Type B pancreatic cell (in vitro differentiated cells): ENCODE measurements at regions not wholly inside any gene's neighbourhood (a gene's known extent, or its start where the extent isn't known, plus 50 kb on each side); places are given as distances from the start of the nearest gene placed in this dataset.

Source experiments
- DNase-seq: peaks from one replicate; pipeline ENCODE4 v3.0.0; 2021; ENCODE audit warnings: mixed read lengths; ENCODE audit not compliant: unreplicated experiment; ENCODE audit errors: extremely low spot score
- H3K27ac Mint-ChIP-seq: 2 replicates; pipeline ENCODE4 v1.8.0; 2021; ENCODE audit warnings: mild to moderate bottlenecking, mixed read lengths
- H3K27me3 Mint-ChIP-seq: 2 replicates; pipeline ENCODE4 v1.8.0; 2021; ENCODE audit warnings: mixed read lengths
- H3K36me3 Mint-ChIP-seq: 2 replicates; pipeline ENCODE4 v1.8.0; 2021; ENCODE audit warnings: mixed read lengths
- H3K4me1 Mint-ChIP-seq: one replicate; pipeline ENCODE4 v1.8.0; 2021; ENCODE audit warnings: mixed read lengths; ENCODE audit not compliant: unreplicated experiment
- H3K4me3 Mint-ChIP-seq: 2 replicates; pipeline ENCODE4 v1.8.0; 2021; ENCODE audit warnings: mild to moderate bottlenecking, mixed read lengths
- H3K9me3 Mint-ChIP-seq: 2 replicates; pipeline ENCODE4 v1.8.0; 2021; ENCODE audit warnings: mixed read lengths
- TF ChIP-seq, protein P1 (sequence below): fragments of 200-600 bp; sonication (generic); conservative IDR thresholded peaks from 2 replicates; pipeline ENCODE4 v1.5.0; 2021; ENCODE audit warnings: antibody characterized with exemption, mild to moderate bottlenecking

DNA sequence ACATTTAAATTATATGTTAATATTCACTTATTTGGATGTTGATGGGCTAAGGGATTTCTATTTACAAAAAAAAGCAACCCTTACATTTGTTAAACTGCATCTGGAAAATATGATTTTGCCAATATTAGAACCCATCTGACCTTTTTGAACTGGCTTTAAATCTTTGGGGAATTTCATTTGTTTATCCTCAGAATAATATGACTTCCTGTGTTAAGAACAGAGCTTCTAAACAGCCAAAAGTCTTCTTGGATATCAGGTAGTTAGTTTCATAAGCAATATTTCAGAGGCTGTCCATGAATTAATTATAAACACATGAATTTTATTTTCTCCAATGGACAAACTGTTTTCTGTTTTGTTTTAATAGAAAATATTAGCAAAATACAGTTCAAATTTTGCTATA, 301.9 kb upstream of the AGTR1 start:
- H3K36me3 Mint-ChIP-seq, result no peaks in the 10 kb centered on the region
- H3K27ac Mint-ChIP-seq, result no peak overlapping the region
- no peaks in the 10 kb centered on the region for H3K27me3 Mint-ChIP-seq
- TF ChIP-seq, protein P1, sequence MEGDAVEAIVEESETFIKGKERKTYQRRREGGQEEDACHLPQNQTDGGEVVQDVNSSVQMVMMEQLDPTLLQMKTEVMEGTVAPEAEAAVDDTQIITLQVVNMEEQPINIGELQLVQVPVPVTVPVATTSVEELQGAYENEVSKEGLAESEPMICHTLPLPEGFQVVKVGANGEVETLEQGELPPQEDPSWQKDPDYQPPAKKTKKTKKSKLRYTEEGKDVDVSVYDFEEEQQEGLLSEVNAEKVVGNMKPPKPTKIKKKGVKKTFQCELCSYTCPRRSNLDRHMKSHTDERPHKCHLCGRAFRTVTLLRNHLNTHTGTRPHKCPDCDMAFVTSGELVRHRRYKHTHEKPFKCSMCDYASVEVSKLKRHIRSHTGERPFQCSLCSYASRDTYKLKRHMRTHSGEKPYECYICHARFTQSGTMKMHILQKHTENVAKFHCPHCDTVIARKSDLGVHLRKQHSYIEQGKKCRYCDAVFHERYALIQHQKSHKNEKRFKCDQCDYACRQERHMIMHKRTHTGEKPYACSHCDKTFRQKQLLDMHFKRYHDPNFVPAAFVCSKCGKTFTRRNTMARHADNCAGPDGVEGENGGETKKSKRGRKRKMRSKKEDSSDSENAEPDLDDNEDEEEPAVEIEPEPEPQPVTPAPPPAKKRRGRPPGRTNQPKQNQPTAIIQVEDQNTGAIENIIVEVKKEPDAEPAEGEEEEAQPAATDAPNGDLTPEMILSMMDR, result no peak
- H3K4me3 Mint-ChIP-seq, result no peak overlapping the region
- no peaks in the 10 kb centered on the region for H3K4me1 Mint-ChIP-seq
- peaks cover 4% of the 10 kb centered on the region for H3K9me3 Mint-ChIP-seq
- no peak for DNase-seq

DNA sequence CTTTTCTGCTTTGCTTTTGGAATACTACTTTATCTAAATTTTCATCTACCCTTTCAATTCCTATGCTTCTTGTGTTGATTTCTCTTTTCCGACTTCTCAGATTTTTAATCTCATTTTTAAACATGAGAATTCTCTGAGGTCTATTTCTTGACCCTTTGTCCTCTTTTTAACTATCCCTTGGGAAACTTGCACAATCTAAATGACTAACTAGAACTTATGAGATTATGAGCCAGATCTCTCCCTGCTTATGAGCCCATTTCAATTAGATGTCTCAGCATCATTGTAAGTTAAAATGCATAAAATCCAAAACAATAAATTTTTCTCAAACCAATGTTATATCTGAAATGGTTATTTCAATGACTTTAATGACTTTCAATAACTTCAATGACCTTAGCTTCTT, 296.9 kb upstream of the AGTR1 start:
- H3K4me1 Mint-ChIP-seq, result no peaks in the 10 kb centered on the region
- DNase-seq, result no peak
- TF ChIP-seq, protein P1, result no peak
- no peak overlapping the region for H3K4me3 Mint-ChIP-seq
- no peaks in the 10 kb centered on the region for H3K36me3 Mint-ChIP-seq
- no peak overlapping the region for H3K27ac Mint-ChIP-seq
- H3K9me3 Mint-ChIP-seq, result peaks cover 6% of the 10 kb centered on the region
- no peaks in the 10 kb centered on the region for H3K27me3 Mint-ChIP-seq

DNA sequence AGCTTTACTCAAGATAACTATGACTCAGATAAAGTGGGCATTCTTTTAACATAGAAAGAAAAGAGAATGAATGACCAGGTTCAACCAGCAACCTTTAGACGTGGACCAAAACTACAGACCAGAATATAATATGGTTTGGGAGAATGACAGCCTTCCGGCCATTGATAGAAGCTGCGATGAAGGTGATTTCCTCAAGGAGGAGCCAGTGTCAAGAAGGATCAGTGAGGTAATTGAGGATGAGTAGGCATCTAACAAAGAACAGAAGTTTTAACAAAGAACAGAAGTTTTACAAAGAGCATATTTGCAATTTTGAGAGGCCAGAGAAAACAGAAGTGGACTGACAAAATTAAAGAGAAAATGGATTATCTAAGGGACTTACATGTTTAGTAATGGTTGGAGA, 289.0 kb upstream of the AGTR1 start:
- Mint-ChIP-seq H3K36me3 (no peaks in the 10 kb centered on the region), H3K9me3 (peaks cover 4% of the 10 kb centered on the region), H3K4me3 (no peak overlapping the region), H3K4me1 (no peaks in the 10 kb centered on the region), H3K27ac (no peak overlapping the region), H3K27me3 (no peaks in the 10 kb centered on the region)
- TF ChIP-seq, protein P1, result no peak
- no peak for DNase-seq

DNA sequence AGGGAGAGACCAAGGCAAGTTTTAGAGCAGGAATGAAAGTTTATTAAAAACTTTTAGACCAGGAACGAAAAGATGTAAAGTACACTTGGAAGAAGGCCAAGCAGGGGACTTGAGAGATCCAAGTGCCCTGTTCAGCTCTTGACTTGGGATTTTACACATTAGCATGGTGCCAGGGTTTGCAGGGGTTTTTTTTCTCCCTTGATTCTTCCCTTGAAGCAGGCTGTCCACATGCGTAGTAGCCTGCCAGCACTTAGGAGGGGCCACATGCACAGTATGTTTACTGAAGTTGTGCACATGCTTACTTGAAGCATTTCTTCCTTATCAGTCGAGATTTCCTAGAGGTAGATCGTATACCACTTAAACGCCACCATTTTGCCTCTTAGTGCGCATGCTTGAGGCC, 277.5 kb upstream of the AGTR1 start:
- TF ChIP-seq, protein P1, result no peak
- no peak overlapping the region for H3K27ac Mint-ChIP-seq
- H3K27me3 Mint-ChIP-seq, result no peaks in the 10 kb centered on the region

DNA sequence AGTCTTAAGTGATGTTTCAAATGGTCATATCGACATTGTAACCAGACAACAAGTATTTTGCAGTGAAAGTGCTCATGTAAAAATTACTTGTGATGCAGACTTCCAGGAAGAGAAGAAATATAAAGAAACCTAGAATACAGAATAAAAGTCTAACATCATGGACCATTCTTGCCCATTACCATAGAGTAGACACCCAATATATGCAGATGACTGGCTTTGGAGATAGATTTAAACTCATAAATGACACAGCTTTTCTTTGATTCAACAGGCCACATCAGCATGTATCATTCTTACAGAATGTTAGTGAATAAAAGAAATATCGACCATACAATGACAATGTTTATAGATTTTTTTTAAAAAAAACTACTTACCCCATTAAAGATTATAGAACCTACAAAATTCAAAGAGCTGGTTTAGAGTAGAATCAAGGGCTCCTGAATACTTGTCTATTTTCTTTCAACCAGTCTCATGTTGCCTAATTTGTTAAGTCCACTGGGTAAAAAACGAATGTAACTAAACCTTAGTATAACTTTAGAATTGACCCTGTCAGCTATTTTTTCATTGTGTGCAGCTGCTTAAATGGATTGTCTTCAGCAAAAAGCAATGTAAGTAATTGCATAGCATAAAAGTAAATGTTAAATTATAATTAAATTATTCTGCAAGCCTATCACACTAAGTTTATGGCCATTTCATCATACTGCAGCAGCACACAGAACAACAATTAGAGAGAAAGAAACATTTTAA, 268.7 kb upstream of the AGTR1 start:
- Mint-ChIP-seq H3K27me3 (no peaks in the 10 kb centered on the region), H3K4me1 (no peaks in the 10 kb centered on the region), H3K4me3 (no peak overlapping the region), H3K27ac (no peak overlapping the region), H3K36me3 (no peaks in the 10 kb centered on the region), H3K9me3 (no peaks in the 10 kb centered on the region)
- TF ChIP-seq, protein P1, result no peak
- DNase-seq, result no peak

More for the DNA sequence above, 277.5 kb upstream of the AGTR1 start:
- no peaks in the 10 kb centered on the region for H3K4me1 Mint-ChIP-seq
- H3K9me3 Mint-ChIP-seq, result no peaks in the 10 kb centered on the region
- no peak overlapping the region for H3K4me3 Mint-ChIP-seq
- no peaks in the 10 kb centered on the region for H3K36me3 Mint-ChIP-seq
- DNase-seq, result no peak
